Body of pancreas (tissue), 4 donors: ENCODE measurements at regions not wholly inside any gene's neighbourhood (a gene's known extent, or its start where the extent isn't known, plus 50 kb on each side); places are given as distances from the start of the nearest gene placed in this dataset.

Experiments used
- CTCF ChIP-seq, 7 experiments: fragments of 450-650 bp in 4 of 7; fragments of 200-600 bp in 3 of 7; sonication (generic) in 3 of 7; IDR thresholded peaks; one replicate each; pipeline ENCODE4 v1.5.1; 2016 to 2019; ENCODE audit warnings: antibody characterized with exemption in 7 of 7
- POLR2A ChIP-seq, 3 donors: fragments of 450-650 bp; IDR thresholded peaks; one replicate each; pipeline ENCODE4 v1.6.1; 2016; ENCODE audit warnings: antibody characterized with exemption in 3 of 3, mild to moderate bottlenecking in 2 of 3

- TF ChIP-seq CTCF (IDR thresholded peaks at IDR 0.05) (no peak), POLR2A (IDR thresholded peaks at IDR 0.05) (no peak)
Measured at GRCh38 chr4:42267724-42268123, 115.3 kb upstream of the BEND4 start.
